ENCODE measurements at regions not wholly inside any gene's neighbourhood (a gene's known extent, or its start where the extent isn't known, plus 50 kb on each side); places are given as distances from the start of the nearest gene placed in this dataset.

- Histone ChIP-seq H3K36me3 (ENCODE audit: control insufficient read depth in 4 of 4, insufficient read depth in 3 of 4, low read depth in 1 of 4, low read length in 3 of 4) (no peaks in the 10 kb centered on the region), H3K27ac (ENCODE audit: low read depth in 1 of 2, low read length in 2 of 2) (no peak overlapping the region), H3K4me1 (ENCODE audit: control insufficient read depth in 4 of 4, insufficient read depth in 4 of 4, low read length in 3 of 4) (no peaks in the 10 kb centered on the region), H3K4me3 (ENCODE audit: low read depth in 1 of 3, low read length in 3 of 3) (no peak overlapping the region), H3K9me3 (ENCODE audit: control insufficient read depth in 4 of 4, low read length in 3 of 4) (no peaks in the 10 kb centered on the region), H3K9ac (ENCODE audit: low read depth in 1 of 2, low read length in 2 of 2) (no peak overlapping the region), H3K27me3 (ENCODE audit: control insufficient read depth in 4 of 4, insufficient read depth in 4 of 4, low read length in 3 of 4) (peaks cover 0 to 3% (median 0%) of the 10 kb centered on the region in 4 donors)
- TF ChIP-seq FOXA2 (IDR thresholded peaks at IDR 0.05) (no peak), JUND (IDR thresholded peaks at IDR 0.05) (no peak), RXRA (IDR thresholded peaks at IDR 0.05) (no peak), EGR1 (IDR thresholded peaks at IDR 0.05; ENCODE audit: low read depth in 2 of 2) (no peak), FOXA1 (IDR thresholded peaks at IDR 0.05) (no peak), TAF1 (conservative IDR thresholded peaks at IDR 0.05) (no peak)
- DNase-seq (ENCODE audit: low spot score), result no peak
- 79% methylated on average over 10 of the region's 10 CpGs for WGBS
These were observed 207.0 kb downstream of the THBS2 start for GRCh38 chr6:169046483-169047192.

- H3K36me3 ChIP-seq (ENCODE audit: control insufficient read depth in 4 of 4, insufficient read depth in 3 of 4, low read depth in 1 of 4, low read length in 3 of 4), result no peaks in the 10 kb centered on the region
- TF ChIP-seq SP1 (IDR thresholded peaks at IDR 0.05) (no peak), GABPA (IDR thresholded peaks at IDR 0.05 in 1 of 2, conservative IDR thresholded peaks at IDR 0.05 in 1 of 2) (no peak), HNF4G (IDR thresholded peaks at IDR 0.05) (no peak), CTCF (IDR thresholded peaks at IDR 0.05; ENCODE audit: low read depth, low read length, missing input control) (no peak), JUND (IDR thresholded peaks at IDR 0.05) (no peak), MAX (IDR thresholded peaks at IDR 0.05) (no peak), TAF1 (conservative IDR thresholded peaks at IDR 0.05) (no peak), EGR1 (IDR thresholded peaks at IDR 0.05; ENCODE audit: low read depth in 2 of 2) (no peak), REST (IDR thresholded peaks at IDR 0.05) (no peak), RXRA (IDR thresholded peaks at IDR 0.05) (no peak), NR2F2 (IDR thresholded peaks at IDR 0.05) (no peak), HNF4A (conservative IDR thresholded peaks at IDR 0.05) (no peak), RAD21 (IDR thresholded peaks at IDR 0.05) (no peak), FOXA1 (IDR thresholded peaks at IDR 0.05) (no peak), YY1 (IDR thresholded peaks at IDR 0.05) (no peak), FOXA2 (IDR thresholded peaks at IDR 0.05) (no peak)
- TF ChIP-seq, protein P1, sequence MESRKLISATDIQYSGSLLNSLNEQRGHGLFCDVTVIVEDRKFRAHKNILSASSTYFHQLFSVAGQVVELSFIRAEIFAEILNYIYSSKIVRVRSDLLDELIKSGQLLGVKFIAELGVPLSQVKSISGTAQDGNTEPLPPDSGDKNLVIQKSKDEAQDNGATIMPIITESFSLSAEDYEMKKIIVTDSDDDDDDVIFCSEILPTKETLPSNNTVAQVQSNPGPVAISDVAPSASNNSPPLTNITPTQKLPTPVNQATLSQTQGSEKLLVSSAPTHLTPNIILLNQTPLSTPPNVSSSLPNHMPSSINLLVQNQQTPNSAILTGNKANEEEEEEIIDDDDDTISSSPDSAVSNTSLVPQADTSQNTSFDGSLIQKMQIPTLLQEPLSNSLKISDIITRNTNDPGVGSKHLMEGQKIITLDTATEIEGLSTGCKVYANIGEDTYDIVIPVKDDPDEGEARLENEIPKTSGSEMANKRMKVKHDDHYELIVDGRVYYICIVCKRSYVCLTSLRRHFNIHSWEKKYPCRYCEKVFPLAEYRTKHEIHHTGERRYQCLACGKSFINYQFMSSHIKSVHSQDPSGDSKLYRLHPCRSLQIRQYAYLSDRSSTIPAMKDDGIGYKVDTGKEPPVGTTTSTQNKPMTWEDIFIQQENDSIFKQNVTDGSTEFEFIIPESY (IDR thresholded peaks at IDR 0.05), result no peak
- TF ChIP-seq, protein P2, sequence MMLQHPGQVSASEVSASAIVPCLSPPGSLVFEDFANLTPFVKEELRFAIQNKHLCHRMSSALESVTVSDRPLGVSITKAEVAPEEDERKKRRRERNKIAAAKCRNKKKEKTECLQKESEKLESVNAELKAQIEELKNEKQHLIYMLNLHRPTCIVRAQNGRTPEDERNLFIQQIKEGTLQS (IDR thresholded peaks at IDR 0.05), result no peak
- DNase-seq (ENCODE audit: low spot score), result no peak
- H3K27ac ChIP-seq (ENCODE audit: low read depth in 1 of 2, low read length in 2 of 2), result no peak overlapping the region
- H3K27me3 ChIP-seq (ENCODE audit: control insufficient read depth in 4 of 4, insufficient read depth in 4 of 4, low read length in 3 of 4), result no peaks in the 10 kb centered on the region
- no peaks in the 10 kb centered on the region for H3K9me3 ChIP-seq (ENCODE audit: control insufficient read depth in 4 of 4, low read length in 3 of 4)
- H3K9ac ChIP-seq (ENCODE audit: low read depth in 1 of 2, low read length in 2 of 2), result no peak overlapping the region
- H3K4me1 ChIP-seq (ENCODE audit: control insufficient read depth in 4 of 4, insufficient read depth in 4 of 4, low read length in 3 of 4), result no peaks in the 10 kb centered on the region
- H3K4me3 ChIP-seq (ENCODE audit: low read depth in 1 of 3, low read length in 3 of 3), result no peak overlapping the region
These were observed 207.6 kb downstream of the THBS2 start for GRCh38 chr6:169046021-169046420.

All from liver (tissue), 8 donors.